ENCODE measurements at regions not wholly inside any gene's neighbourhood (a gene's known extent, or its start where the extent isn't known, plus 50 kb on each side); places are given as distances from the start of the nearest gene placed in this dataset.

DNA sequence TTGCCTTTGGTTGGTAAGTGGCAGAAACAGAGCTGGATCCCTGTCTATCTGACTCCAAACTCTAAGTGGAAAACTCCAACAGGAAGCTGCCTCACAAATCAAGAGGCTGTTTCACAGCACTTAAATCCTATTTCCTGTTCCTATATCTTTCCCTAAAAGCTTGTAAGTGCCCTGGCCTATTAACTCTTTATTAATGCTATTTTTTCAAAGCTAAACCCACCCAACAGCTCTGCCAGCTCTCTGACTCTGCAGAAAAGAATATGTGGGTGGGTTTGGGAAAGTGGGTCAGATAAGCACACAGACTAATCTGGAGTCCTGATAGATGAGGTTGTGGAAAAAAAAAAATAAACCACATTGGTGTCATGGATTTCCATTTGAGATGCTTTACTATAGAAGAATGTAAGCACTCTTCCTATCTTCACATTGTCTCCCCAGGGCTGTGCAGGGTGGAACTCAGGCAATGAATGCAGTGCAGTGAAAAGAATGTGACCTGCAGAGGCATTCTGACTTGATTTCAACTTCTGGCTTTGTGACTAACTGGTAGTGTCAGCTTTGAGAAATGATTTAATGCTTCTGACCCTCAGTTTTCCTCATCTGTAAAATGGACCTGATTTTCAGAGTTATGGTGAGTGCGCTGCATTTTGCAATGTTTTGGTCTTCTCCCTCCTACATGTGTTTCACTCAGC, 125.6 kb downstream of the AASDHPPT start:
- TF ChIP-seq, protein P1, sequence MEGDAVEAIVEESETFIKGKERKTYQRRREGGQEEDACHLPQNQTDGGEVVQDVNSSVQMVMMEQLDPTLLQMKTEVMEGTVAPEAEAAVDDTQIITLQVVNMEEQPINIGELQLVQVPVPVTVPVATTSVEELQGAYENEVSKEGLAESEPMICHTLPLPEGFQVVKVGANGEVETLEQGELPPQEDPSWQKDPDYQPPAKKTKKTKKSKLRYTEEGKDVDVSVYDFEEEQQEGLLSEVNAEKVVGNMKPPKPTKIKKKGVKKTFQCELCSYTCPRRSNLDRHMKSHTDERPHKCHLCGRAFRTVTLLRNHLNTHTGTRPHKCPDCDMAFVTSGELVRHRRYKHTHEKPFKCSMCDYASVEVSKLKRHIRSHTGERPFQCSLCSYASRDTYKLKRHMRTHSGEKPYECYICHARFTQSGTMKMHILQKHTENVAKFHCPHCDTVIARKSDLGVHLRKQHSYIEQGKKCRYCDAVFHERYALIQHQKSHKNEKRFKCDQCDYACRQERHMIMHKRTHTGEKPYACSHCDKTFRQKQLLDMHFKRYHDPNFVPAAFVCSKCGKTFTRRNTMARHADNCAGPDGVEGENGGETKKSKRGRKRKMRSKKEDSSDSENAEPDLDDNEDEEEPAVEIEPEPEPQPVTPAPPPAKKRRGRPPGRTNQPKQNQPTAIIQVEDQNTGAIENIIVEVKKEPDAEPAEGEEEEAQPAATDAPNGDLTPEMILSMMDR (IDR thresholded peaks at IDR 0.05; ENCODE audit: insufficient read depth, low read length), result no peak
- H3K4me3 ChIP-seq (ENCODE audit: low read depth, low read length), result no peak overlapping the region
- peak; percentile 3 for DNase-seq (ENCODE audit: low read depth)

DNA sequence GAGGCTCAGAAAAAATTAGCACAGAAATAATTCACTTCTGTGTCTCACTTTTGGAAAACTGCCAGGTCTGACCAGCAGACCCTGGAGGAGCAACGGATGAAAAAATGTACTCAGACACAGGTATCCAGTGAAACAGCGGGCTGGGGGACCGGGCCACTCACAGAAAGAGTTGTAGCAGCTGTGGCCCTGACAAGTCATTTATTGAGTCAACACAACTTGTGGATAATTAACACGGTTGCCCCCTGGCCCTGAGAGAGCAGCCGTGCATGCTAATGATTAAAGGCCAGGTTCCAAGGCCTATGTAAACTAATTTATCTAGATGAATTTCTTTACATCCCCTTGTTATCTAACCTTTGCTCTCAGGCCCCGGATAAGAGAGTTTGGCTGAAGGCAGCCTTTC, 131.3 kb downstream of the AASDHPPT start:
- TF ChIP-seq, protein P1 (IDR thresholded peaks at IDR 0.05; ENCODE audit: insufficient read depth, low read length), result no peak
- H3K4me3 ChIP-seq (ENCODE audit: low read depth, low read length), result no peak overlapping the region
- DNase-seq (ENCODE audit: low read depth), result no peak

DNA sequence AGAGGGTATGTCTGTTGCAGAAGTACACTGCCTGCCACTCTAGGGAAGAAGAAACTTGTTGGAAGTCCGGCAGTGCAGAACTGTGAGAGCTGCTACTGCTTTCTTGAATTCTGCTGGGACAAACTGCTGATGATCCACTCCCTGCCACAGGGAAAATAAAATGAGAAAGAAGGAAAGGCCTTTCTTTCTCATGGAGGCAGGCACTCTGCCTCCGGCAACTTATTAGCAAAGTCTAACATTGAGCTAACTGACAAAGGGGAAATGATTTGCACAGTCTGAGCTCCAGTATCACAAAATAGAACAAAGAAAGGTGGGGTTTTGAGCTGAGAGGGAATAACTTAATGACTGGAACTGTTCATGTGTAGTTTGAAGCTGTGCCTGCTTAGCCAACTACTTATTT, 134.6 kb downstream of the AASDHPPT start:
- TF ChIP-seq, protein P1 (IDR thresholded peaks at IDR 0.05; ENCODE audit: insufficient read depth, low read length), result no peak

DNA sequence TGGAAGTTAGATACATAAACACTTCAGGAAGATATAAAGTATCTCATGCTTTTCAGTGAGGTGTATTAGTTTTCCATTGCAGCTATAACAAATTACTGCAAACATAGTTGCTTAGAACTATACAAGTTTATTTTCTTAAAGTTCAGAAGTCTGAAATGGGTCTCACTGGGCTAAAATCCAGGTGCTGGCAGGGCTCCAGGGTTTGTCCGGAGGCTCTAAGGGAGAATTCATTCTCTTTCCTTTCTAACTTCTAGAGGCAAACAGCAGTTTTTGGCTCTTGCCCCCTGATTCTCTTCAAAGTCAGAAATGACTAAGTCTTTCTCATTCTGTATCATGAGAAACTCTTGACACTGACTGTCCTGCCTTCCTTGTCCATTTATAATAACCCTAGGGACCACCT, 138.8 kb downstream of the AASDHPPT start:
- no peak overlapping the region for H3K4me3 ChIP-seq (ENCODE audit: low read depth, low read length)
- TF ChIP-seq, protein P1 (IDR thresholded peaks at IDR 0.05; ENCODE audit: insufficient read depth, low read length), result no peak
- peak; percentile 11 for DNase-seq (ENCODE audit: low read depth)

More for the DNA sequence above, 134.6 kb downstream of the AASDHPPT start:
- no peak for DNase-seq (ENCODE audit: low read depth)
- no peak overlapping the region for H3K4me3 ChIP-seq (ENCODE audit: low read depth, low read length)

DNA sequence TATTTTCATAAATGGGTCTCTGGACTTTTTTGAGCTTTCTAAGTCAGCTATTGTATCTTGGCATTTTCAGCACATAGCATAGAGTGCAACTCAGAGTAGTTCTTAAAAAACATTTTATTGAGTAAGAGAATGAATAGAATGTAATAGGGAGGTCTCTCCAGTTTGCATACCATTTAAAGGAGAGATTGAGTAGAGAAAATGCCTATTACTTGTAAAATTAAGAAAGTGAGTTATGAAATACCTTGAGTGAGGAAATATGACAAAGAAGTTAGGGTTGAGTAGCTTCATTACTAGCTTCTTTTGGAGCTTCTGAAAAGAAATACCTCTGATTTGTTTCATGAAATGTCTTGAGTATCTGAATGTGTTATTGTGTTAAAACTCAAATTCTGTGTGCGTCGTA, 140.0 kb downstream of the AASDHPPT start:
- H3K4me3 ChIP-seq (ENCODE audit: low read depth, low read length), result no peak overlapping the region
- no peak for DNase-seq (ENCODE audit: low read depth)
- TF ChIP-seq, protein P1 (IDR thresholded peaks at IDR 0.05; ENCODE audit: insufficient read depth, low read length), result no peak

DNA sequence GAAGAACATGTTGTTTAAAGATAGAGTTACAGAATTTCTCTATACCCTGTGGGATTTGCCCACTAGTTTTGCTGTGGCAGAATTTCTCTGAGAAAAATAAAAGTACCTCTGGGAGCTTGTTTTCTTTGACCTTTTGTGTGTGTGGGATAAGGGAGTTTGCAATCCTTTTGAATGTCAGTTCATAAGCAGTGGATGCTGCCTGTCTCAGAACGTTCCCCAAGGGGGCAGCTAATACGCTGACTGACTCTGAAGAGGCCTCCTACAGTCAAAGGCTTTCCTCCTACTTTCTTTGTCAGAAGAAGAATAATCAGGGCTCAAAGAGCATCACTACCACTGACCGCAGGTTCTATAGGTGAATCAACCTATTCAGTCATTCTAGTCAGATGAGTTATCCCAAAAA, 140.6 kb downstream of the AASDHPPT start:
- no peak for DNase-seq (ENCODE audit: low read depth)
- TF ChIP-seq, protein P1 (IDR thresholded peaks at IDR 0.05; ENCODE audit: insufficient read depth, low read length), result no peak

DNA sequence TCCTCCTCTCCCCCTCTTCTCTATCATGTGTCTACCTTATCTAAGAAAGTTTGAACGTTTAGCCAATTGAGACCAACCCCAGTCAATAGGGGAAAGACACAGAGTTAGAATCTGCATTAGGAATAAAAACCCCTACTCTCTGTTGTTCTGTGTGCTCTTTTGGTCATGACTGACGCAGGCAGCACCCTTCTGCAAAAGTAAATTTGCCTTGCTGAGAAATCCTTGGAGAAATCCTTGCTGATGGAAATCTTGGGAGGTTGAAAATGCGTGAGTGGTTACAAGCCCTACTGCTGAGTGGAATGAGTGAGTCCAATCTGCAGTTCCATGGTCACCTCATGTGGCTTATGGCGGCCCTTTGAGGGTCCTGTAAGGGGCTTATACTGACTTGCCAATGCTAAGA, 145.2 kb downstream of the AASDHPPT start:
- DNase-seq (ENCODE audit: low read depth), result no peak

More for the DNA sequence above, 140.6 kb downstream of the AASDHPPT start:
- H3K4me3 ChIP-seq (ENCODE audit: low read depth, low read length), result no peak overlapping the region

More for the DNA sequence above, 145.2 kb downstream of the AASDHPPT start:
- H3K4me3 ChIP-seq (ENCODE audit: low read depth, low read length), result no peak overlapping the region
- TF ChIP-seq, protein P1 (IDR thresholded peaks at IDR 0.05; ENCODE audit: insufficient read depth, low read length), result no peak
